ENCODE measurements at regions not wholly inside any gene's neighbourhood (a gene's known extent, or its start where the extent isn't known, plus 50 kb on each side); places are given as distances from the start of the nearest gene placed in this dataset.
"Not testable (repeated sequence)": the region's sequence is repeated elsewhere in the genome, so short reads cannot be mapped to it uniquely, and the experiment has no call there.

- not testable (repeated sequence) for TF ChIP-seq POLR2A (IDR thresholded peaks at IDR 0.05; ENCODE audit: low read depth, low read length); CTCF (conservative IDR thresholded peaks at IDR 0.05; ENCODE audit: low read depth, low read length)
Observed at GRCh38 chr11:93043186-93043585, 73.7 kb downstream of the MTNR1B start.

Data from IMR-90 (cell line).